IMR-90 (cell line): ENCODE measurements at regions not wholly inside any gene's neighbourhood (a gene's known extent, or its start where the extent isn't known, plus 50 kb on each side); places are given as distances from the start of the nearest gene placed in this dataset.
A peak's percentile ranks its signal among the peaks of the same experiment; 100 is the strongest.

Experiments
- ATAC-seq: fragments of 200-7000 bp; cut with Tn5 transposase; 2 replicates; pipeline ENCODE4 v1.9.1; 2020; ENCODE audit warnings: low read depth, mild to moderate bottlenecking, moderate library complexity
- BruUV-seq: library from RNA; stranded (reverse); fragments of 400-500 nt; replicated peaks from 2 replicates; lab custom pipeline; 2021; lab: Mats Ljungman, UMichigan
- CTCF ChIA-PET: fragments of 300-600 bp; formaldehyde crosslinking; extraction: SDS; loops from one replicate; lab custom pipeline; 2021; ENCODE audit warnings: antibody characterized with exemption; lab: Yijun Ruan, JAX
- POLR2A ChIA-PET: fragments of 300-600 bp; sonication (Branson Sonifier 250); formaldehyde crosslinking; loops from one replicate; lab custom pipeline; 2022; ENCODE audit warnings: antibody characterized with exemption; ENCODE audit not compliant: unreplicated experiment; lab: Charles Lee
- DNase-seq: peaks from one replicate; pipeline ENCODE4 v3.0.0; 2013
- H2AFZ ChIP-seq: replicated peaks from 2 replicates; pipeline ENCODE3; 2013; ENCODE audit warnings: low read length, mild to moderate bottlenecking; ENCODE audit not compliant: poor library complexity
- H2AK5ac ChIP-seq: 2 replicates; pipeline ENCODE4 v1.6.1; 2013; ENCODE audit warnings: low read depth, low read length, inconsistent platforms
- H2AK9ac ChIP-seq: replicated peaks from 2 replicates; pipeline ENCODE3; 2013; ENCODE audit warnings: mild to moderate bottlenecking, low read depth, low read length, moderate library complexity; ENCODE audit not compliant: poor library complexity
- H2BK120ac ChIP-seq: 2 replicates; pipeline ENCODE4 v1.6.1; 2013; ENCODE audit warnings: low read depth, low read length, inconsistent platforms
- H2BK15ac ChIP-seq: 3 replicates; pipeline ENCODE4 v1.6.1; 2013; ENCODE audit warnings: low read depth, low read length, inconsistent platforms
- H2BK20ac ChIP-seq: 2 replicates; pipeline ENCODE4 v1.6.1; 2013; ENCODE audit warnings: low read depth, mild to moderate bottlenecking, inconsistent platforms, low read length, moderate library complexity
- H2BK5ac ChIP-seq: 2 replicates; pipeline ENCODE4 v1.6.1; 2013; ENCODE audit warnings: mild to moderate bottlenecking, low read depth, low read length, inconsistent platforms; ENCODE audit not compliant: poor library complexity, severe bottlenecking
- H3K14ac ChIP-seq: replicated peaks from 2 replicates; pipeline ENCODE4 v1.6.1; 2013; ENCODE audit warnings: low read depth, low read length, inconsistent platforms
- H3K18ac ChIP-seq: 2 replicates; pipeline ENCODE4 v1.6.1; 2013; ENCODE audit warnings: low read depth, low read length, control low read depth
- H3K23ac ChIP-seq: 2 replicates; pipeline ENCODE4 v1.6.1; 2013; ENCODE audit warnings: low read depth, low read length, inconsistent platforms
- H3K27ac ChIP-seq: 2 replicates; pipeline ENCODE4 v1.5.1; 2013; ENCODE audit warnings: mild to moderate bottlenecking, control low read depth, low read length; ENCODE audit not compliant: insufficient read depth
- H3K27me3 ChIP-seq: 2 replicates; pipeline ENCODE4 v1.6.1; 2013; ENCODE audit warnings: low read length; ENCODE audit not compliant: control insufficient read depth, insufficient read depth
- H3K36me3 ChIP-seq: 2 replicates; pipeline ENCODE4 v1.6.1; 2013; ENCODE audit warnings: low read length, mixed read lengths; ENCODE audit not compliant: control insufficient read depth, insufficient read depth
- H3K4ac ChIP-seq: 2 replicates; pipeline ENCODE4 v1.6.1; 2013; ENCODE audit warnings: low read depth, low read length, inconsistent platforms
- H3K4me1 ChIP-seq: 2 replicates; pipeline ENCODE4 v1.6.1; 2013; ENCODE audit warnings: low read length, mixed read lengths; ENCODE audit not compliant: control insufficient read depth, insufficient read depth
- H3K4me2 ChIP-seq: 2 replicates; pipeline ENCODE4 v1.6.1; 2013; ENCODE audit warnings: low read depth, mild to moderate bottlenecking, control low read depth, low read length, moderate library complexity
- H3K4me3 ChIP-seq: 2 replicates; pipeline ENCODE4 v1.5.1; 2013; ENCODE audit warnings: low read depth, mild to moderate bottlenecking, control low read depth, low read length, moderate library complexity; ENCODE audit not compliant: insufficient read depth
- H3K56ac ChIP-seq: 2 replicates; pipeline ENCODE4 v1.6.1; 2013; ENCODE audit warnings: low read length, inconsistent platforms; ENCODE audit not compliant: insufficient read depth; ENCODE audit errors: extremely low read depth
- H3K79me1 ChIP-seq, 2 experiments: 2 replicates each; pipeline ENCODE4 v1.6.1; 2013; ENCODE audit warnings: low read length in 2 of 2, inconsistent platforms in 1 of 2, low read depth in 1 of 2
- H3K9ac ChIP-seq: 2 replicates; pipeline ENCODE4 v1.6.1; 2013; ENCODE audit warnings: low read depth, low read length, control low read depth
- H3K9me1 ChIP-seq: 2 replicates; pipeline ENCODE4 v1.6.1; 2013; ENCODE audit warnings: low read length, inconsistent platforms; ENCODE audit not compliant: insufficient read depth
- H3K9me3 ChIP-seq: 2 replicates; pipeline ENCODE4 v1.6.1; 2013; ENCODE audit warnings: low read length; ENCODE audit not compliant: control insufficient read depth, insufficient read depth
- H4K20me1 ChIP-seq: 2 replicates; pipeline ENCODE4 v1.6.1; 2013; ENCODE audit warnings: low read length, inconsistent platforms; ENCODE audit not compliant: insufficient read depth
- H4K5ac ChIP-seq: 2 replicates; pipeline ENCODE4 v1.6.1; 2013; ENCODE audit warnings: mild to moderate bottlenecking, low read depth, low read length, control low read depth
- H4K8ac ChIP-seq, 2 experiments: 2 replicates each; pipeline ENCODE4 v1.6.1; 2013; ENCODE audit warnings: low read depth in 2 of 2, low read length in 2 of 2, control low read depth in 1 of 2, inconsistent platforms in 1 of 2
- H4K91ac ChIP-seq: 2 replicates; pipeline ENCODE4 v1.6.1; 2013; ENCODE audit warnings: low read depth, low read length, inconsistent platforms; ENCODE audit not compliant: insufficient read depth
- CHD1 ChIP-seq: IDR thresholded peaks from 2 replicates; pipeline ENCODE4 v1.6.1; 2012; ENCODE audit warnings: low read depth, low read length, improper control_type of control experiment
- RFX5 ChIP-seq: IDR thresholded peaks from 2 replicates; pipeline ENCODE4 v1.8.0; 2012; ENCODE audit warnings: low read depth, mild to moderate bottlenecking, low read length, moderate library complexity
- WGBS, 2 experiments: methylation state at CpG; one replicate each; pipeline versions ENCODE4 v1.1.5 to v1.1.7; 2013; ENCODE audit warnings: missing lambda C conversion rate in 2 of 2; ENCODE audit not compliant: insufficient read length in 1 of 2; ENCODE audit errors: extremely low coverage in 2 of 2; 5-methylcytosine and 5-hydroxymethylcytosine counted together
- dilution Hi-C: fragments of 300-500 bp; cut with HindIII; formaldehyde crosslinking; loops from one replicate; pipeline ENCODE4 v1.14.3; 2018; ENCODE audit warnings: low sequenced_read_pairs; ENCODE audit not compliant: unreplicated experiment
- in situ Hi-C: fragments of 300-500 bp; cut with MboI; formaldehyde crosslinking; loops from 3 replicates; pipeline ENCODE4 v1.14.3; 2019; ENCODE audit warnings: low sequenced_read_pairs, inconsistent platforms, mixed read lengths
- intact Hi-C: fragments of 100-400 bp; cut with micrococcal nuclease; formaldehyde crosslinking; loops from 2 replicates; pipeline ENCODE4 v1.10.0; 2022

GRCh38 chr1:201606623-201607022, 67.7 kb downstream of the NAV1 start:
- no peaks in the 10 kb centered on the region for H3K9me3 ChIP-seq
- no peak overlapping the region for H4K5ac ChIP-seq
- in situ Hi-C loops (no loop called here), intact Hi-C loops (no loop called here), dilution Hi-C loops (no loop called here)
- H3K36me3 ChIP-seq, result no peaks in the 10 kb centered on the region; the same call in 1 of the 2 replicates
- no peak overlapping the region for H2BK120ac ChIP-seq
- no peak overlapping the region for H3K14ac ChIP-seq
- POLR2A ChIA-PET, result no interaction called here
- CTCF ChIA-PET, result no interaction called here
- no peak overlapping the region for H4K8ac ChIP-seq
- no peak overlapping the region for H4K91ac ChIP-seq
- H4K20me1 ChIP-seq, result peaks cover 60% of the 10 kb centered on the region
- DNase-seq (no peak), ATAC-seq (no peak)
- BruUV-seq, result no TSS peak
- H3K9me1 ChIP-seq, result peaks cover 37% of the 10 kb centered on the region
- H2BK5ac ChIP-seq, result no peak overlapping the region
- peak overlapping the region; percentile 26; the same call in 1 of the 2 replicates for H2BK20ac ChIP-seq
- no peak for TF ChIP-seq CHD1
- no peak for TF ChIP-seq RFX5
- 0 out of 3 replicates have a peak overlapping the region, but pooled peaks have one; percentile 13 for H2BK15ac ChIP-seq
- peak overlapping the region; percentile 71 for H3K23ac ChIP-seq
- no CpG with 5 or more reads among the region's 1 CpG for WGBS, 2 experiments
- H3K4me1 ChIP-seq, result peaks cover 40% of the 10 kb centered on the region
- no peaks in the 10 kb centered on the region for H3K27me3 ChIP-seq
- no peak overlapping the region for H3K9ac ChIP-seq
- H2AFZ ChIP-seq, result no peak overlapping the region
- H3K4me2 ChIP-seq, result no peak overlapping the region
- H3K27ac ChIP-seq, result no peak overlapping the region
- no peak overlapping the region for H3K4me3 ChIP-seq
- H3K4ac ChIP-seq, result no peak overlapping the region
- H2AK9ac ChIP-seq, result no peak overlapping the region
- H2AK5ac ChIP-seq, result no peak overlapping the region; the same call in 1 of the 2 replicates
- no peak overlapping the region for H3K56ac ChIP-seq
- H3K18ac ChIP-seq, result no peak overlapping the region
- H3K79me1 ChIP-seq, result peaks cover 33 to 76% of the 10 kb centered on the region in 2 experiments
